Suprapubic skin (tissue), 3 donors: ENCODE measurements at regions not wholly inside any gene's neighbourhood (a gene's known extent, or its start where the extent isn't known, plus 50 kb on each side); places are given as distances from the start of the nearest gene placed in this dataset.

Source experiments
- CTCF ChIP-seq, 2 donors: fragments of 200-600 bp in 1 of 2; fragments of 450-650 bp in 1 of 2; sonication (generic) in 1 of 2; IDR thresholded peaks; one replicate each; pipeline ENCODE4 v1.5.1; 2016 to 2019; ENCODE audit warnings: antibody characterized with exemption in 2 of 2, mild to moderate bottlenecking in 1 of 2, moderate library complexity in 1 of 2
- POLR2AphosphoS5 ChIP-seq, 3 donors: sonication (generic); formaldehyde crosslinking; IDR thresholded peaks; one replicate each; pipeline ENCODE4 v1.6.1; 2017; ENCODE audit warnings: antibody characterized with exemption in 3 of 3

GRCh38 chr13:73910733-73911132 is 223.5 kb downstream of the KLF12 start:
- no peak for TF ChIP-seq CTCF (IDR thresholded peaks at IDR 0.05)
- no peak for TF ChIP-seq POLR2AphosphoS5 (IDR thresholded peaks at IDR 0.05)
